Astrocyte (in vitro differentiated cells and primary cell): ENCODE measurements at regions not wholly inside any gene's neighbourhood (a gene's known extent, or its start where the extent isn't known, plus 50 kb on each side); places are given as distances from the start of the nearest gene placed in this dataset.
A peak's percentile ranks its signal among the peaks of the same experiment; 100 is the strongest.
"Not testable (repeated sequence)": the region's sequence is repeated elsewhere in the genome, so short reads cannot be mapped to it uniquely, and the experiment has no call there.

ENCODE experiments used
- DNase-seq: peaks from one replicate; pipeline ENCODE4 v3.0.0-alpha.2; 2010; ENCODE audit warnings: low read depth
- FAIRE-seq: peaks from 2 replicates; lab custom pipeline; 2011; peaks lifted over from hg19 to GRCh38; lab: Jason Lieb, UNC
- H2AFZ ChIP-seq: 2 replicates; pipeline ENCODE4 v1.6.0; 2012; ENCODE audit warnings: low read depth, low read length, inconsistent platforms
- H3K27ac ChIP-seq: 2 replicates; pipeline ENCODE4 v1.5.1; 2011; ENCODE audit warnings: low read depth, low read length, inconsistent platforms
- H3K27me3 ChIP-seq: 2 replicates; pipeline ENCODE4 v1.6.0; 2011; ENCODE audit warnings: low read length, inconsistent platforms; ENCODE audit not compliant: insufficient read depth
- H3K36me3 ChIP-seq: 2 replicates; pipeline ENCODE4 v1.5.1; 2011; ENCODE audit warnings: low read length, inconsistent platforms; ENCODE audit not compliant: insufficient read depth
- H3K4me1 ChIP-seq: 2 replicates; pipeline ENCODE4 v1.5.1; 2011; ENCODE audit warnings: low read length, inconsistent platforms; ENCODE audit not compliant: insufficient read depth
- H3K4me2 ChIP-seq: 2 replicates; pipeline ENCODE4 v1.6.0; 2012; ENCODE audit warnings: low read length, inconsistent platforms
- H3K4me3 ChIP-seq: 2 replicates; pipeline ENCODE4 v1.5.1; 2011; ENCODE audit warnings: low read depth, mild to moderate bottlenecking, low read length, inconsistent platforms; ENCODE audit not compliant: insufficient read depth
- H3K79me2 ChIP-seq: 2 replicates; pipeline ENCODE4 v1.6.0; 2012; ENCODE audit warnings: mild to moderate bottlenecking, low read length, inconsistent platforms; ENCODE audit not compliant: insufficient read depth
- H3K9ac ChIP-seq: 2 replicates; pipeline ENCODE4 v1.6.0; 2012; ENCODE audit warnings: mild to moderate bottlenecking, low read length, inconsistent platforms
- H3K9me3 ChIP-seq: 2 replicates; pipeline ENCODE4 v1.5.1; 2012; ENCODE audit warnings: low read depth, mild to moderate bottlenecking, low read length, inconsistent platforms; ENCODE audit not compliant: insufficient read depth
- H4K20me1 ChIP-seq: 2 replicates; pipeline ENCODE4 v1.6.0; 2012; ENCODE audit warnings: low read length, inconsistent platforms; ENCODE audit not compliant: insufficient read depth
- H3K27ac Mint-ChIP-seq: one replicate; pipeline ENCODE4 v1.8.0; 2021; ENCODE audit warnings: mild to moderate bottlenecking, mixed read lengths; ENCODE audit not compliant: unreplicated experiment
- H3K27me3 Mint-ChIP-seq: one replicate; pipeline ENCODE4 v1.8.0; 2021; ENCODE audit warnings: low read depth, mixed read lengths; ENCODE audit not compliant: unreplicated experiment
- H3K36me3 Mint-ChIP-seq: one replicate; pipeline ENCODE4 v1.8.0; 2021; ENCODE audit warnings: low read depth, mixed read lengths; ENCODE audit not compliant: unreplicated experiment
- H3K4me1 Mint-ChIP-seq: one replicate; pipeline ENCODE4 v1.8.0; 2021; ENCODE audit warnings: low read depth, mixed read lengths; ENCODE audit not compliant: unreplicated experiment
- H3K4me3 Mint-ChIP-seq: one replicate; pipeline ENCODE4 v1.8.0; 2021; ENCODE audit warnings: mild to moderate bottlenecking, moderate library complexity, mixed read lengths; ENCODE audit not compliant: unreplicated experiment
- H3K9me3 Mint-ChIP-seq: one replicate; pipeline ENCODE4 v1.8.0; 2021; ENCODE audit warnings: mild to moderate bottlenecking, mixed read lengths; ENCODE audit not compliant: unreplicated experiment
- EZH2 ChIP-seq: IDR thresholded peaks from 2 replicates; pipeline ENCODE4 v1.6.1; 2012; ENCODE audit warnings: mild to moderate bottlenecking, low read length, inconsistent platforms; ENCODE audit not compliant: insufficient read depth
- TF ChIP-seq, protein P1 (sequence below): IDR thresholded peaks from 2 replicates; pipeline ENCODE4 v1.5.1; 2011; ENCODE audit warnings: low read depth, mild to moderate bottlenecking, inconsistent platforms, low read length, moderate library complexity; ENCODE audit not compliant: insufficient read depth

- H3K9ac ChIP-seq = no peak overlapping the region
- H3K27ac Mint-ChIP-seq = no peak overlapping the region
- FAIRE-seq (peak; percentile 17), DNase-seq (peak; percentile 32)
- no peaks in the 10 kb centered on the region for H3K9me3 ChIP-seq
- H3K79me2 ChIP-seq = no peaks in the 10 kb centered on the region
- no peaks in the 10 kb centered on the region for H4K20me1 ChIP-seq
- H3K36me3 ChIP-seq = no peaks in the 10 kb centered on the region
- no peak for TF ChIP-seq EZH2
- TF ChIP-seq, protein P1, sequence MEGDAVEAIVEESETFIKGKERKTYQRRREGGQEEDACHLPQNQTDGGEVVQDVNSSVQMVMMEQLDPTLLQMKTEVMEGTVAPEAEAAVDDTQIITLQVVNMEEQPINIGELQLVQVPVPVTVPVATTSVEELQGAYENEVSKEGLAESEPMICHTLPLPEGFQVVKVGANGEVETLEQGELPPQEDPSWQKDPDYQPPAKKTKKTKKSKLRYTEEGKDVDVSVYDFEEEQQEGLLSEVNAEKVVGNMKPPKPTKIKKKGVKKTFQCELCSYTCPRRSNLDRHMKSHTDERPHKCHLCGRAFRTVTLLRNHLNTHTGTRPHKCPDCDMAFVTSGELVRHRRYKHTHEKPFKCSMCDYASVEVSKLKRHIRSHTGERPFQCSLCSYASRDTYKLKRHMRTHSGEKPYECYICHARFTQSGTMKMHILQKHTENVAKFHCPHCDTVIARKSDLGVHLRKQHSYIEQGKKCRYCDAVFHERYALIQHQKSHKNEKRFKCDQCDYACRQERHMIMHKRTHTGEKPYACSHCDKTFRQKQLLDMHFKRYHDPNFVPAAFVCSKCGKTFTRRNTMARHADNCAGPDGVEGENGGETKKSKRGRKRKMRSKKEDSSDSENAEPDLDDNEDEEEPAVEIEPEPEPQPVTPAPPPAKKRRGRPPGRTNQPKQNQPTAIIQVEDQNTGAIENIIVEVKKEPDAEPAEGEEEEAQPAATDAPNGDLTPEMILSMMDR = no peak
- no peaks in the 10 kb centered on the region for H3K27me3 ChIP-seq
- H3K4me1 Mint-ChIP-seq = peaks cover 11% of the 10 kb centered on the region
- no peak overlapping the region for H3K4me3 ChIP-seq
- H3K27ac ChIP-seq = no peak overlapping the region
- no peak overlapping the region for H2AFZ ChIP-seq
- peaks cover 2% of the 10 kb centered on the region for H3K9me3 Mint-ChIP-seq
- H3K4me2 ChIP-seq = no peak overlapping the region
- no peaks in the 10 kb centered on the region for H3K36me3 Mint-ChIP-seq
- H3K4me3 Mint-ChIP-seq = no peak overlapping the region
- peaks cover 19% of the 10 kb centered on the region for H3K4me1 ChIP-seq
- H3K27me3 Mint-ChIP-seq = peaks cover 2% of the 10 kb centered on the region
Observed at GRCh38 chr12:107377596-107378385, 284.4 kb upstream of the CRY1 start.

GRCh38 chr12:107378609-107379008 lies 285.3 kb upstream of the CRY1 start:
- H3K9me3 Mint-ChIP-seq = peaks cover 3% of the 10 kb centered on the region
- H3K4me1 Mint-ChIP-seq = peaks cover 11% of the 10 kb centered on the region
- DNase-seq = no peak
- H2AFZ ChIP-seq = no peak overlapping the region
- H3K9ac ChIP-seq = no peak overlapping the region
- TF ChIP-seq, protein P1 = no peak
- no peak for TF ChIP-seq EZH2
- H3K27me3 ChIP-seq = no peaks in the 10 kb centered on the region
- peaks cover 17% of the 10 kb centered on the region for H3K4me1 ChIP-seq
- H3K4me3 Mint-ChIP-seq = no peak overlapping the region
- H3K9me3 ChIP-seq = no peaks in the 10 kb centered on the region
- no peak for FAIRE-seq
- peaks cover 3% of the 10 kb centered on the region for H3K27me3 Mint-ChIP-seq
- no peak overlapping the region for H3K4me3 ChIP-seq
- H3K27ac ChIP-seq = no peak overlapping the region
- H3K27ac Mint-ChIP-seq = no peak overlapping the region
- H3K36me3 Mint-ChIP-seq = no peaks in the 10 kb centered on the region
- no peaks in the 10 kb centered on the region for H4K20me1 ChIP-seq
- no peaks in the 10 kb centered on the region for H3K79me2 ChIP-seq
- H3K4me2 ChIP-seq = no peak overlapping the region
- no peaks in the 10 kb centered on the region for H3K36me3 ChIP-seq

GRCh38 chr12:107379142-107379851 lies 285.9 kb upstream of the CRY1 start:
- H3K27ac Mint-ChIP-seq = peak overlapping the region; percentile 1
- not testable (repeated sequence) for H3K36me3 ChIP-seq, H3K27ac ChIP-seq, H3K9ac ChIP-seq, H3K4me3 ChIP-seq, H3K27me3 Mint-ChIP-seq, H3K79me2 ChIP-seq, H3K4me3 Mint-ChIP-seq, H3K27me3 ChIP-seq, H2AFZ ChIP-seq, H3K9me3 ChIP-seq, FAIRE-seq, H3K9me3 Mint-ChIP-seq, H4K20me1 ChIP-seq, H3K36me3 Mint-ChIP-seq
- peak; percentile 72 for DNase-seq
- H3K4me1 Mint-ChIP-seq = peaks cover 11% of the 10 kb centered on the region
- Histone ChIP-seq H3K4me1 (peaks cover 17% of the 10 kb centered on the region), H3K4me2 (peak overlapping the region; percentile 76)
